GM20000 (cell line): ENCODE measurements at regions not wholly inside any gene's neighbourhood (a gene's known extent, or its start where the extent isn't known, plus 50 kb on each side); places are given as distances from the start of the nearest gene placed in this dataset.

Experiments used
- DNase-seq: peaks from one replicate; pipeline ENCODE4 v3.0.0; 2012; ENCODE audit warnings: low spot score
- CTCF ChIP-seq: IDR thresholded peaks from 2 replicates; pipeline ENCODE4 v1.5.1; 2012; ENCODE audit warnings: mild to moderate bottlenecking, control low read depth; ENCODE audit errors: extremely low read depth, missing control alignments

GRCh38 chr9:11632691-11633090 lies 1019.9 kb upstream of the PTPRD start:
- no peak for TF ChIP-seq CTCF

GRCh38 chr9:11646831-11647230 lies 1034.0 kb upstream of the PTPRD start:
- DNase-seq, result no peak
- TF ChIP-seq CTCF, result no peak

More at GRCh38 chr9:11632691-11633090, 1019.9 kb upstream of the PTPRD start:
- no peak for DNase-seq

- no peak for DNase-seq
- TF ChIP-seq CTCF, result no peak
These were observed 1039.3 kb upstream of the TYRP1 start for GRCh38 chr9:11653867-11654266.

GRCh38 chr9:11663913-11664312 lies 1029.3 kb upstream of the TYRP1 start:
- no peak for TF ChIP-seq CTCF
- DNase-seq, result no peak

- DNase-seq, result no peak
- TF ChIP-seq CTCF, result no peak
These were observed 1016.4 kb upstream of the TYRP1 start for GRCh38 chr9:11676821-11677220.

- TF ChIP-seq CTCF, result no peak
- DNase-seq, result no peak
These were observed 1006.5 kb upstream of the TYRP1 start for GRCh38 chr9:11686733-11687132.

GRCh38 chr9:11697126-11697525 lies 996.1 kb upstream of the TYRP1 start:
- TF ChIP-seq CTCF, result no peak
- no peak for DNase-seq

GRCh38 chr9:11701706-11702105 lies 991.5 kb upstream of the TYRP1 start:
- DNase-seq, result no peak
- no peak for TF ChIP-seq CTCF
